Tibial artery (tissue), 4 donors: ENCODE measurements at regions not wholly inside any gene's neighbourhood (a gene's known extent, or its start where the extent isn't known, plus 50 kb on each side); places are given as distances from the start of the nearest gene placed in this dataset.
"Not testable (repeated sequence)": the region's sequence is repeated elsewhere in the genome, so short reads cannot be mapped to it uniquely, and the experiment has no call there.

ENCODE experiments used
- DNase-seq, 2 donors: peaks; one replicate each; pipeline ENCODE4 v3.0.0-alpha.2; 2019
- H3K27ac ChIP-seq, 2 donors: fragments of 200-600 bp; sonication (generic) in 1 of 2; 1 replicate in 1 of 2; 2 replicates in 1 of 2; pipeline ENCODE4 v1.5.1; 2018 to 2019; ENCODE audit warnings: mild to moderate bottlenecking in 1 of 2
- H3K27me3 ChIP-seq, 2 donors: fragments of 200-600 bp; sonication (generic) in 1 of 2; one replicate each; pipeline versions ENCODE4 v1.5.1 to v1.6.0; 2016 to 2019
- H3K36me3 ChIP-seq, 3 donors: fragments of 200-600 bp; sonication (generic) in 2 of 3; one replicate each; pipeline ENCODE4 v1.5.1; 2016 to 2019; ENCODE audit warnings: mild to moderate bottlenecking in 2 of 3
- H3K4me1 ChIP-seq, 4 donors: fragments of 200-600 bp; sonication (generic) in 2 of 4; 1 replicate in 3 of 4; 2 replicates in 1 of 4; pipeline ENCODE4 v1.5.1; 2016 to 2019
- H3K4me3 ChIP-seq, 2 donors: fragments of 200-600 bp; sonication (generic) in 1 of 2; 1 replicate in 1 of 2; 2 replicates in 1 of 2; pipeline ENCODE4 v1.5.1; 2018 to 2019; ENCODE audit warnings: mild to moderate bottlenecking in 2 of 2
- H3K9me3 ChIP-seq, 3 donors: fragments of 200-600 bp; sonication (generic) in 1 of 3; one replicate each; pipeline ENCODE4 v1.5.1; 2016 to 2019
- CTCF ChIP-seq, 2 experiments: fragments of 200-600 bp in 1 of 2; fragments of 450-650 bp in 1 of 2; IDR thresholded peaks; one replicate each; pipeline ENCODE4 v1.5.1; 2017 to 2019; ENCODE audit warnings: antibody characterized with exemption in 2 of 2, mild to moderate bottlenecking in 1 of 2, moderate library complexity in 1 of 2
- intact Hi-C: fragments of 100-400 bp; cut with DNase I; formaldehyde crosslinking; loops from one replicate; pipeline ENCODE4 v1.15.0; 2023; ENCODE audit warnings: low total_unique reads

DNA sequence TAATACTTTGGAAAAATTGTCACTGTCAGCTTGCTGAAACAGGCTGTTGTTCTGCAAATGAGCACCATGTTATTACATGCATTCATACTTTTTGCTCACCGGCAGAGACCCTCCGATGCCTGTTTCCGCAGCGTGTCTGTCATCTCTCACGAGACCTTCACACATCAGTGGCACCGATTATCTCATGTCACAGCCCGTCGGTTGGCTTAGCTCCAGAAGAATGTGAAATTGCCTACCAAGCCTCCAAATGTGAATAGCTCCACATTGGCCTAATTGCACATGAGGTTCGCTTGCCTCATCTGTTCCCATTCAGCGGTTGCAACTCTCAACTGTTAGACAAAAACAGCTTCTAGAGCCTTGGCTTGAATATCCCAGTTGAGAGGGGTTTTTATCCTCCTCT lies 233.0 kb downstream of the ACTR3 start:
- intact Hi-C loops, result no loop called here
- Histone ChIP-seq H3K4me3 (no peak overlapping the region), H3K9me3 (no peaks in the 10 kb centered on the region), H3K27me3 (no peaks in the 10 kb centered on the region), H3K4me1 (no peaks in the 10 kb centered on the region), H3K36me3 (no peaks in the 10 kb centered on the region), H3K27ac (no peak overlapping the region)
- TF ChIP-seq CTCF (IDR thresholded peaks at IDR 0.05), result no peak
- no peak for DNase-seq

- H3K9me3 ChIP-seq, result no peaks in the 10 kb centered on the region
- H3K4me3 ChIP-seq, result no peak overlapping the region
- no peaks in the 10 kb centered on the region for H3K4me1 ChIP-seq
- DNase-seq, result no peak
- no peak for TF ChIP-seq CTCF (IDR thresholded peaks at IDR 0.05)
- H3K27me3 ChIP-seq, result no peaks in the 10 kb centered on the region
- no peaks in the 10 kb centered on the region for H3K36me3 ChIP-seq
- H3K27ac ChIP-seq, result no peak overlapping the region
- intact Hi-C loops, result no loop called here
These were observed 234.0 kb downstream of the ACTR3 start for GRCh38 chr2:114123925-114124324.

DNA sequence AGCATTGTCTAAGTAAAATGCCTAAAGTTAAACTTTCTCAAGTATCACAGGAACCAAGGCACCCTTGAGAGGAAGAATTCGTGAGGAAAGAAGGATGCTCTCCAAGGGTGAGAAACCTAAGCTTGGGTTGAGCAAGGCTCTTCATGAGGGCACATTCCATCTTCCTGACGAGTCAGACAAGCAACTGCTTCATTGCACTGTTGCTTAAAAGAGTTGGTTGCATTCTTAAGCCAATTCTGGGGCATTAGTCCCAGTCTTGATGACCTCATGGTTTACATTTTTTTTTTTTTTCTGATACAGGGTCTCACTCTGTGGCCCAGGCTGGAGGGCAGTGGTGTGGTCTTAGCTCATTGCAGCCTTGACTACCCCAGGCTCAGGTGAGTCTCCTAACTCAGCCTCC lies 237.5 kb downstream of the ACTR3 start:
- Histone ChIP-seq H3K9me3 (no peaks in the 10 kb centered on the region), H3K27ac (no peak overlapping the region), H3K4me3 (no peak overlapping the region), H3K4me1 (no peaks in the 10 kb centered on the region), H3K27me3 (no peaks in the 10 kb centered on the region), H3K36me3 (no peaks in the 10 kb centered on the region)
- intact Hi-C loops, result no loop called here
- no peak for TF ChIP-seq CTCF (IDR thresholded peaks at IDR 0.05)
- DNase-seq, result no peak

DNA sequence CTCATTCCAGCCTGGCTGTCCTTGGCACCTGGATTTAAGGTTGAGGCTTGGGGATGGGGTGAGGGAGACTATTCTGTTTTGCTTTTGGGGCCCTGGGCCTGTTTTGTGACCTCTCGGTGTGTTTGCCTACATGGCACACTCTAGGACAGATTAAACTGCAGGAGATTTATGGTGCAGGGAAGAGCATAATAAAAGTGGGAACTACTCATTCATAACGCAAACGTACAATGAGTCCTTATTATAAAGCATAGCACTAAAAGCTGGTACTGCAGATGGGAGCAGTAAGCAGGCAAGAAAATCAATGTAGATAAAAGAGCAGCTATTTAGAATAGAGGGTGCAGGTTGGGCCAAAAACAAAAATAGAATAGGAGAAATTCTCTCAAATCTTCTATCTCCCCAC lies 238.4 kb downstream of the ACTR3 start:
- no peak for DNase-seq
- intact Hi-C loops, result no loop called here
- H3K27me3 ChIP-seq, result no peaks in the 10 kb centered on the region
- TF ChIP-seq CTCF (IDR thresholded peaks at IDR 0.05), result no peak
- H3K9me3 ChIP-seq, result no peaks in the 10 kb centered on the region
- H3K36me3 ChIP-seq, result no peaks in the 10 kb centered on the region
- no peak overlapping the region for H3K27ac ChIP-seq
- H3K4me1 ChIP-seq, result no peaks in the 10 kb centered on the region
- no peak overlapping the region for H3K4me3 ChIP-seq

DNA sequence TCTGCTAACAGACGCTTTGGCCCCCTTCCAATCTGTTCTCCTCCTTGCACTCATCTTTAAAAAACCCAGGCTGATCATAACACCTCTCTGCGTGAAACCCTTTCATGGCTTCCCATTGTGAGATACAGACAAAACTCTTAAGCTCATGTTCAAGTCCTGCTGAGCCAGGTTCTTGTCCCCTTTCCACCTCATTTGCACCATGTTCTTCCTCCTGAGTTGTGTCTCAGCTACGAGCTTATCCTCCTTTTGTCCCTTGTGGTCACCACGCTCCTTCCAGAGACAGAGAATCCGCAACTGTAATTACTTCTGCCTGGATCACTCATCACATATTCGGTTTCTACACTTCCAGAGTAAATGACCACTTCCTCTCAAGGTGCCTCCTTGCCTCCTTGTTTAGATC lies 238.8 kb downstream of the ACTR3 start:
- Histone ChIP-seq H3K4me3 (no peak overlapping the region), H3K27ac (no peak overlapping the region), H3K4me1 (no peaks in the 10 kb centered on the region), H3K36me3 (no peaks in the 10 kb centered on the region), H3K27me3 (no peaks in the 10 kb centered on the region), H3K9me3 (no peaks in the 10 kb centered on the region)
- DNase-seq, result no peak
- no peak for TF ChIP-seq CTCF (IDR thresholded peaks at IDR 0.05)
- intact Hi-C loops, result no loop called here

- H3K27me3 ChIP-seq, intact Hi-C loops, H3K36me3 ChIP-seq, H3K4me1 ChIP-seq, H3K9me3 ChIP-seq, H3K4me3 ChIP-seq, DNase-seq, H3K27ac ChIP-seq: not testable (repeated sequence)
These were observed 242.2 kb downstream of the ACTR3 start for GRCh38 chr2:114132050-114132449.
